GM23248 (cell line): ENCODE measurements at regions not wholly inside any gene's neighbourhood (a gene's known extent, or its start where the extent isn't known, plus 50 kb on each side); places are given as distances from the start of the nearest gene placed in this dataset.

Source experiments
- DNase-seq: peaks from one replicate; pipeline ENCODE4 v3.0.0-alpha.2; 2015
- H2AFZ ChIP-seq: fragments of 200-600 bp; sonication (generic); 2 replicates; pipeline ENCODE4 v1.6.1; 2016; ENCODE audit warnings: antibody characterized with exemption
- H3F3A ChIP-seq: fragments of 200-600 bp; sonication (generic); 2 replicates; pipeline ENCODE4 v1.6.1; 2016; ENCODE audit warnings: mild to moderate bottlenecking, antibody characterized with exemption, mixed run types; ENCODE audit not compliant: insufficient read depth
- H3K27ac ChIP-seq: fragments of 200-600 bp; sonication (generic); 2 replicates; pipeline ENCODE4 v1.5.1; 2016; ENCODE audit warnings: mild to moderate bottlenecking
- H3K27me3 ChIP-seq: fragments of 200-600 bp; sonication (generic); replicated peaks from 2 replicates; pipeline ENCODE4 v1.6.1; 2016; ENCODE audit warnings: mild to moderate bottlenecking; ENCODE audit not compliant: insufficient read depth
- H3K36me3 ChIP-seq: fragments of 200-600 bp; sonication (generic); 2 replicates; pipeline ENCODE4 v1.6.1; 2016; ENCODE audit warnings: low read depth, mild to moderate bottlenecking
- H3K4me1 ChIP-seq: fragments of 200-600 bp; sonication (generic); 2 replicates; pipeline ENCODE4 v1.6.1; 2016; ENCODE audit warnings: mild to moderate bottlenecking; ENCODE audit not compliant: insufficient read depth
- H3K4me2 ChIP-seq: fragments of 200-600 bp; sonication (generic); one replicate; pipeline ENCODE4 v1.6.1; 2016; ENCODE audit warnings: mild to moderate bottlenecking; ENCODE audit not compliant: unreplicated experiment
- H3K4me3 ChIP-seq: fragments of 200-600 bp; sonication (generic); 2 replicates; pipeline ENCODE4 v1.5.1; 2016; ENCODE audit warnings: mild to moderate bottlenecking
- H3K79me2 ChIP-seq: fragments of 200-600 bp; sonication (generic); 2 replicates; pipeline ENCODE4 v1.6.1; 2016; ENCODE audit warnings: mild to moderate bottlenecking; ENCODE audit not compliant: insufficient read depth
- H3K9ac ChIP-seq: fragments of 200-600 bp; sonication (generic); 2 replicates; pipeline ENCODE4 v1.6.1; 2016; ENCODE audit warnings: mild to moderate bottlenecking
- H3K9me2 ChIP-seq: fragments of 200-600 bp; sonication (generic); 2 replicates; pipeline ENCODE4 v1.6.1; 2016; ENCODE audit warnings: mixed run types, mild to moderate bottlenecking, moderate library complexity; ENCODE audit not compliant: insufficient read depth
- H3K9me3 ChIP-seq: fragments of 200-600 bp; sonication (generic); one replicate; pipeline ENCODE4 v1.6.1; 2017; ENCODE audit warnings: low read depth
- H4K20me1 ChIP-seq: fragments of 200-600 bp; sonication (generic); 2 replicates; pipeline ENCODE4 v1.6.0; 2016; ENCODE audit not compliant: insufficient read depth
- EZH2 ChIP-seq: fragments of 200-600 bp; sonication (generic); IDR thresholded peaks from 2 replicates; pipeline ENCODE4 v1.6.1; 2018; ENCODE audit warnings: antibody characterized with exemption, mild to moderate bottlenecking; ENCODE audit not compliant: insufficient read depth, poor library complexity, severe bottlenecking
- EZH2phosphoT487 ChIP-seq: fragments of 200-600 bp; sonication (generic); IDR thresholded peaks from 2 replicates; pipeline ENCODE4 v1.6.1; 2018; ENCODE audit warnings: antibody characterized with exemption, moderate library complexity, mild to moderate bottlenecking, low read depth; ENCODE audit not compliant: insufficient read depth
- WGBS, 2 experiments: methylation state at CpG; one replicate each; pipeline ENCODE4 v1.1.6; 2015 to 2017; ENCODE audit warnings: low lambda C conversion rate in 2 of 2, low coverage in 1 of 2; ENCODE audit errors: missing lambda C conversion rate in 2 of 2; 5-methylcytosine and 5-hydroxymethylcytosine counted together
- in situ Hi-C: fragments of 300-500 bp; cut with MboI; formaldehyde crosslinking; loops from 2 replicates; pipeline ENCODE4 v1.15.0; 2020

DNA sequence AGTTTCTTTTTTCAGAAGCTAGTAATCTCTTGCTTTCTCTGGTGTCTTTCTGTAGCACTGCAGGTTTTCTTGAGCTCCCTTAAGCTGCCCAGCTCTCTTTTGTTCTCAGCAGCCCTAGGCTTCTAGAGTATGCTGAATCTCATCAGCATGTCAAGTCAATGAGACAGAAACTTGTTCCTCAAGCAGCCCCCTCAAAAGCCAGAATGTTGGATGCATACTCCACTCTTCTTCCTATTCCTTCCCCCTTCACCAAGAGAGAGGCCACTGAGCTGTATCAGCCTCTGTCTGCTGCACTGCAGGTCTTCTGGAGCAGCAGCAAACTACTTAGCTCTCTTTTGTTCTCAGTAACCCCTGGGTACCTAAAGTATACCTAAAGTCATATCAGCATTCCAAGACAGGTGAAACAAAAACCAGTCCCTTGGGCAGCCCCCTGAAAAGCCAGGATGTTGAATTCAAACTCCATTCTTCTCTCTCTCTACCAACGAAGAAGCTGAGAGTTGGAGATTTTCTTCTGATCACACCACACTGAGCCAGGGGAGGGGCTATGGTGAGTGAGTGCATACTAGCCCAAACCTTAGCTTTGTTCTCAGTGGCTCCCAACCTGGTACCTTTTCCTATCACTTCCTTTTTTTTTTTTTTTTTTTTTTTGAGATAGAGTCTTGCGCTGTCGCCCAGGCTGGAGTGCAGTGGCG is 73.3 kb upstream of the WAC start:
- no peaks in the 10 kb centered on the region for H4K20me1 ChIP-seq
- TF ChIP-seq EZH2, result no peak
- no peak for TF ChIP-seq EZH2phosphoT487
- no peaks in the 10 kb centered on the region for H3F3A ChIP-seq
- H3K27me3 ChIP-seq, result no peaks in the 10 kb centered on the region
- no peaks in the 10 kb centered on the region for H3K4me1 ChIP-seq
- no peak overlapping the region for H3K9ac ChIP-seq
- no peak overlapping the region for H3K4me3 ChIP-seq
- no peak overlapping the region for H3K4me2 ChIP-seq
- no peak for DNase-seq
- no peak overlapping the region for H2AFZ ChIP-seq
- no peak overlapping the region for H3K27ac ChIP-seq
- H3K9me2 ChIP-seq, result no peaks in the 10 kb centered on the region
- H3K79me2 ChIP-seq, result no peaks in the 10 kb centered on the region
- 0 to 55% methylated on average over 1 to 4 of the region's 4 CpGs for WGBS, 2 experiments
- in situ Hi-C loops, result no loop called here
- H3K9me3 ChIP-seq, result no peaks in the 10 kb centered on the region
- no peaks in the 10 kb centered on the region for H3K36me3 ChIP-seq

- Histone ChIP-seq H3K9me3 (no peaks in the 10 kb centered on the region), H3K79me2 (no peaks in the 10 kb centered on the region), H3K9ac (no peak overlapping the region), H3K27ac (no peak overlapping the region), H3K4me2 (no peak overlapping the region), H3K4me1 (no peaks in the 10 kb centered on the region), H3K27me3 (no peaks in the 10 kb centered on the region), H3K9me2 (no peaks in the 10 kb centered on the region), H2AFZ (no peak overlapping the region), H3K36me3 (no peaks in the 10 kb centered on the region), H4K20me1 (no peaks in the 10 kb centered on the region), H3K4me3 (no peak overlapping the region), H3F3A (no peaks in the 10 kb centered on the region)
- no peak for DNase-seq
- TF ChIP-seq EZH2 (no peak), EZH2phosphoT487 (no peak)
- WGBS, 2 experiments, result 59 to 82% methylated on average over 2 of the region's 2 CpGs
- in situ Hi-C loops, result no loop called here
Observed at GRCh38 chr10:28463141-28463540, 69.8 kb upstream of the WAC start.

DNA sequence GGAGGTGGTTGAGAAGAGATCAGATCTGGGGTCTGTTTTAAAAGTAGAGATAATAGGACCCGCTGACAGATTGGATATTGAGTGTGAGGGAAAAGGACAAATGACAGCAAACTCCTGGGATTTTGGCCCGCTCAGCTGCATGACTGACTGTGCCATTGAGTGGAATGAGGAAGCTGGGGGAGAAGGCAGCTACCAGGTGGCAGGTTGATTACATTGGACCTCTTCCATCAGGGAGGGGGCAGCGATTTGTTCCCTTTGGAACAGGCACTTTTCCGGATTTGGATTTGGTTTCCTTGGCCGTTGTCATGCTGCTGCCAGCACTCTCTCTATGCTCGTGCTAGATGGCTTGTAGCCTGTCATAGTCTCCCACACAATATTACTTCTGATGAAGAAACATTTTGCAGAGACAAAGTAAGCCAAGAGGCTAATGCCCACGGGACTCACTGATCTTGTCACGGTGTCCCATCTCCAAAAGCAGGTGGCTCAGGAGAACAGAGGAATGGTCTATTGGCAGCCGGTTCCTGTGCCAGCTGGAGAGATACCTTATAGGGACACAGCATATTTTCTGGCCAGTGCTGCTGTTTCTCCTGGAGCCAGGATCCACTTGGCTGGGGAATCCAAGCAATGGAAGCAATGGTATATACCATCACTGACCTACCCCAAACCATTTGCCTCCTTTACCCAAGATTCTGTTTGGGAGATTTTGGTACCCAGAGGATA is 69.1 kb upstream of the WAC start:
- in situ Hi-C loops, result no loop called here
- no peak for DNase-seq
- Histone ChIP-seq H3K9ac (no peak overlapping the region), H3K4me2 (no peak overlapping the region), H3K4me1 (no peaks in the 10 kb centered on the region), H3K9me2 (no peaks in the 10 kb centered on the region), H3K36me3 (no peaks in the 10 kb centered on the region), H3K27me3 (no peaks in the 10 kb centered on the region), H2AFZ (no peak overlapping the region), H3K27ac (no peak overlapping the region), H3K9me3 (no peaks in the 10 kb centered on the region), H3K4me3 (no peak overlapping the region), H3K79me2 (no peaks in the 10 kb centered on the region), H3F3A (no peaks in the 10 kb centered on the region), H4K20me1 (no peaks in the 10 kb centered on the region)
- 29 to 35% methylated on average over 9 of the region's 9 CpGs for WGBS, 2 experiments
- TF ChIP-seq EZH2phosphoT487 (no peak), EZH2 (no peak)

- H3F3A ChIP-seq, result no peaks in the 10 kb centered on the region
- H3K4me2 ChIP-seq, result no peak overlapping the region
- H3K27me3 ChIP-seq, result no peaks in the 10 kb centered on the region
- H3K9me2 ChIP-seq, result no peaks in the 10 kb centered on the region
- H3K36me3 ChIP-seq, result no peaks in the 10 kb centered on the region
- no peaks in the 10 kb centered on the region for H3K79me2 ChIP-seq
- no peak overlapping the region for H3K9ac ChIP-seq
- in situ Hi-C loops, result no loop called here
- no peaks in the 10 kb centered on the region for H3K4me1 ChIP-seq
- no peak overlapping the region for H3K27ac ChIP-seq
- H3K9me3 ChIP-seq, result no peaks in the 10 kb centered on the region
- no peak overlapping the region for H3K4me3 ChIP-seq
- no peaks in the 10 kb centered on the region for H4K20me1 ChIP-seq
- H2AFZ ChIP-seq, result no peak overlapping the region
- 53 to 59% methylated on average over 5 of the region's 5 CpGs for WGBS, 2 experiments
- TF ChIP-seq EZH2 (no peak), EZH2phosphoT487 (no peak)
- DNase-seq, result no peak
Observed at GRCh38 chr10:28467615-28468014, 65.3 kb upstream of the WAC start.
